Smooth muscle cell (in vitro differentiated cells): ENCODE measurements at regions not wholly inside any gene's neighbourhood (a gene's known extent, or its start where the extent isn't known, plus 50 kb on each side); places are given as distances from the start of the nearest gene placed in this dataset.
A peak's percentile ranks its signal among the peaks of the same experiment; 100 is the strongest.

Source experiments
- DNase-seq: peaks from one replicate; lab custom pipeline; 2025; ENCODE audit not compliant: unreplicated experiment; lab: John Stamatoyannopoulos, UW
- H2AFZ ChIP-seq: fragments of 200-600 bp; sonication (generic); 2 replicates; pipeline ENCODE4 v1.6.0; 2016; ENCODE audit warnings: antibody characterized with exemption, low read depth, mild to moderate bottlenecking
- H3F3A ChIP-seq: fragments of 200-600 bp; sonication (generic); 2 replicates; pipeline ENCODE4 v1.6.0; 2017; ENCODE audit warnings: antibody characterized with exemption, low read depth
- H3K27ac ChIP-seq: fragments of 200-600 bp; sonication (generic); 2 replicates; pipeline ENCODE4 v1.5.1; 2016; ENCODE audit warnings: low read depth, mild to moderate bottlenecking
- H3K27me3 ChIP-seq: fragments of 200-600 bp; sonication (generic); 2 replicates; pipeline ENCODE4 v1.6.1; 2016; ENCODE audit warnings: low read depth, mild to moderate bottlenecking
- H3K36me3 ChIP-seq: fragments of 200-600 bp; sonication (generic); 2 replicates; pipeline ENCODE4 v1.5.1; 2016; ENCODE audit warnings: low read depth
- H3K4me1 ChIP-seq: fragments of 200-600 bp; sonication (generic); 2 replicates; pipeline ENCODE4 v1.5.1; 2016; ENCODE audit warnings: low read depth
- H3K4me2 ChIP-seq: fragments of 200-600 bp; sonication (generic); 2 replicates; pipeline ENCODE4 v1.6.0; 2016; ENCODE audit warnings: mild to moderate bottlenecking
- H3K4me3 ChIP-seq: fragments of 200-600 bp; sonication (generic); 2 replicates; pipeline ENCODE4 v1.5.1; 2016; ENCODE audit warnings: mild to moderate bottlenecking
- H3K79me2 ChIP-seq: fragments of 200-600 bp; sonication (generic); 2 replicates; pipeline ENCODE4 v1.6.0; 2016; ENCODE audit warnings: low read depth, mild to moderate bottlenecking
- H3K9ac ChIP-seq: fragments of 200-600 bp; sonication (generic); 2 replicates; pipeline ENCODE4 v1.6.0; 2016; ENCODE audit warnings: low read depth
- H3K9me3 ChIP-seq: fragments of 200-600 bp; sonication (generic); replicated peaks from 2 replicates; pipeline ENCODE4 v1.5.1; 2016; ENCODE audit warnings: low read depth
- H4K20me1 ChIP-seq: fragments of 200-600 bp; sonication (generic); 2 replicates; pipeline ENCODE4 v1.6.0; 2016; ENCODE audit warnings: low read depth
- CTCF ChIP-seq: fragments of 200-600 bp; sonication (generic); IDR thresholded peaks from 2 replicates; pipeline ENCODE4 v1.5.1; 2017; ENCODE audit warnings: borderline replicate concordance, mild to moderate bottlenecking, antibody characterized with exemption; ENCODE audit not compliant: insufficient read depth, poor library complexity, severe bottlenecking
- WGBS: methylation state at CpG from one replicate; pipeline ENCODE4 v1.1.7; 2016; ENCODE audit warnings: low lambda C conversion rate; 5-methylcytosine and 5-hydroxymethylcytosine counted together

- no peaks in the 10 kb centered on the region for H3F3A ChIP-seq
- no peak overlapping the region for H3K4me3 ChIP-seq
- H3K27me3 ChIP-seq: no peaks in the 10 kb centered on the region
- H3K9me3 ChIP-seq: no peaks in the 10 kb centered on the region
- DNase-seq: no peak
- H3K27ac ChIP-seq: no peak overlapping the region
- H3K4me1 ChIP-seq: no peaks in the 10 kb centered on the region
- no peaks in the 10 kb centered on the region for H4K20me1 ChIP-seq
- no peak for TF ChIP-seq CTCF
- WGBS: 90% methylated on average over 1 of the region's 1 CpG
- no peak overlapping the region for H3K9ac ChIP-seq
- H3K36me3 ChIP-seq: no peaks in the 10 kb centered on the region
- H3K79me2 ChIP-seq: no peaks in the 10 kb centered on the region
- H2AFZ ChIP-seq: no peak overlapping the region
- H3K4me2 ChIP-seq: no peak overlapping the region
Observed at GRCh38 chr2:115904516-115904915, 1462.1 kb downstream of the DPP10 start.

- Histone ChIP-seq H3K9ac (no peak overlapping the region), H3K36me3 (no peaks in the 10 kb centered on the region)
- 92% methylated on average over 2 of the region's 2 CpGs for WGBS
Observed at GRCh38 chr2:115908731-115909130, 1466.3 kb downstream of the DPP10 start.

GRCh38 chr2:115910270-115910669, 1467.8 kb downstream of the DPP10 start:
- 55% methylated on average over 6 of the region's 6 CpGs for WGBS
- no peaks in the 10 kb centered on the region for H3K9me3 ChIP-seq
- no peak overlapping the region for H3K4me3 ChIP-seq
- no peak overlapping the region for H2AFZ ChIP-seq
- no peak overlapping the region for H3K27ac ChIP-seq
- H3K79me2 ChIP-seq: no peaks in the 10 kb centered on the region
- H3K36me3 ChIP-seq: no peaks in the 10 kb centered on the region
- TF ChIP-seq CTCF: peak; percentile 49
- H3K27me3 ChIP-seq: no peaks in the 10 kb centered on the region
- no peak overlapping the region for H3K9ac ChIP-seq
- no peak overlapping the region for H3K4me2 ChIP-seq
- no peak for DNase-seq
- no peaks in the 10 kb centered on the region for H3F3A ChIP-seq
- H3K4me1 ChIP-seq: no peaks in the 10 kb centered on the region
- no peaks in the 10 kb centered on the region for H4K20me1 ChIP-seq

More at GRCh38 chr2:115908731-115909130, 1466.3 kb downstream of the DPP10 start:
- Histone ChIP-seq H3K4me2 (no peak overlapping the region), H4K20me1 (no peaks in the 10 kb centered on the region), H3K27ac (no peak overlapping the region), H3K4me3 (no peak overlapping the region), H3K27me3 (no peaks in the 10 kb centered on the region), H3K9me3 (no peaks in the 10 kb centered on the region), H3F3A (no peaks in the 10 kb centered on the region), H2AFZ (peak overlapping the region; percentile 32), H3K4me1 (no peaks in the 10 kb centered on the region), H3K79me2 (no peaks in the 10 kb centered on the region)
- no peak for DNase-seq
- TF ChIP-seq CTCF: no peak

GRCh38 chr2:115913921-115914320, 1471.5 kb downstream of the DPP10 start:
- Histone ChIP-seq H3K79me2 (no peaks in the 10 kb centered on the region), H2AFZ (no peak overlapping the region), H3K9ac (no peak overlapping the region), H3K4me3 (no peak overlapping the region), H4K20me1 (no peaks in the 10 kb centered on the region), H3K4me2 (no peak overlapping the region), H3K27ac (no peak overlapping the region), H3K27me3 (peaks cover 5% of the 10 kb centered on the region), H3K4me1 (no peaks in the 10 kb centered on the region), H3F3A (no peaks in the 10 kb centered on the region), H3K9me3 (no peaks in the 10 kb centered on the region), H3K36me3 (no peaks in the 10 kb centered on the region)
- no peak for DNase-seq
- no peak for TF ChIP-seq CTCF
- WGBS: 93% methylated on average over 5 of the region's 5 CpGs
